NT2/D1 (cell line): ENCODE measurements at regions not wholly inside any gene's neighbourhood (a gene's known extent, or its start where the extent isn't known, plus 50 kb on each side); places are given as distances from the start of the nearest gene placed in this dataset.

Experiments
- DNase-seq: peaks from one replicate; pipeline ENCODE4 v3.0.0-alpha.2; 2011; ENCODE audit warnings: low read depth, low spot score
- H3K27me3 ChIP-seq: 2 replicates; pipeline ENCODE4 v1.6.0; 2011; ENCODE audit warnings: mild to moderate bottlenecking; ENCODE audit not compliant: insufficient read length, insufficient read depth
- H3K36me3 ChIP-seq: 2 replicates; pipeline ENCODE4 v1.6.1; 2011; ENCODE audit warnings: mild to moderate bottlenecking, low read length, mixed read lengths; ENCODE audit not compliant: insufficient read depth, insufficient read length
- H3K4me1 ChIP-seq: 2 replicates; pipeline ENCODE4 v1.5.1; 2011; ENCODE audit not compliant: insufficient read depth, insufficient read length
- H3K4me3 ChIP-seq: 2 replicates; pipeline ENCODE4 v1.5.1; 2011; ENCODE audit warnings: low read depth; ENCODE audit not compliant: insufficient read length
- H3K9ac ChIP-seq: 2 replicates; pipeline ENCODE4 v1.6.0; 2011; ENCODE audit warnings: low read depth; ENCODE audit not compliant: insufficient read length
- H3K9me3 ChIP-seq: 2 replicates; pipeline ENCODE4 v1.5.1; 2011; ENCODE audit warnings: mild to moderate bottlenecking, low read length; ENCODE audit not compliant: insufficient read depth
- SUZ12 ChIP-seq: IDR thresholded peaks from 2 replicates; pipeline ENCODE4 v1.6.1; 2011; ENCODE audit not compliant: insufficient read length, insufficient read depth; ENCODE audit errors: extremely low read depth
- YY1 ChIP-seq: IDR thresholded peaks from 2 replicates; pipeline ENCODE4 v1.6.1; 2011; ENCODE audit not compliant: insufficient read length, insufficient read depth
- ZNF274 ChIP-seq: IDR thresholded peaks from 2 replicates; pipeline ENCODE4 v1.6.1; 2011; ENCODE audit warnings: mild to moderate bottlenecking, low read depth, low read length

DNA sequence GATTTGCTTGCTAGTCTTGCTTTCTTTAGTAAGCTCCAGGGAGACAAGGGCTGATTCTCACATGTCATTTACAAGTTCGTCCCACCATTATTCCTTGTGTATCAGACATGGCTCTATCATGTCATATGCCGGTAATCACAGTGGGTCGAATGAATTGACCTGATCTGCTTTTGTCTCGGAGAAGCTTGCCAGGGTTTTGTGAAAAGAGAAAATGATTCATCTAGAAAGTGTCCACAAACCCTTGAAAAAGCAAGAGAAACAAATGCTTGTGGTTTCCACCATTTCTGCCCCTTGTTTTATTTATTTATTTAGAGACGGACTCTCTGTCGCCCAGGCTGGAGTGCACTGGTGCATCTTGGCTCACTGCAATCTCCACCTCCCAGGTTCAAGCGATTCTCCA is 278.5 kb downstream of the TCF7L2 start:
- H3K4me3 ChIP-seq, result no peak overlapping the region
- TF ChIP-seq SUZ12 (no peak), ZNF274 (no peak), YY1 (no peak)
- H3K36me3 ChIP-seq, result no peaks in the 10 kb centered on the region
- H3K9me3 ChIP-seq, result no peaks in the 10 kb centered on the region
- DNase-seq, result no peak
- H3K27me3 ChIP-seq, result no peaks in the 10 kb centered on the region
- no peak overlapping the region for H3K9ac ChIP-seq
- no peaks in the 10 kb centered on the region for H3K4me1 ChIP-seq

- DNase-seq, result no peak
- TF ChIP-seq ZNF274 (no peak), YY1 (no peak), SUZ12 (no peak)
- H3K27me3 ChIP-seq, result no peaks in the 10 kb centered on the region
- no peak overlapping the region for H3K4me3 ChIP-seq
- no peak overlapping the region for H3K9ac ChIP-seq
- no peaks in the 10 kb centered on the region for H3K4me1 ChIP-seq
- H3K9me3 ChIP-seq, result no peaks in the 10 kb centered on the region
- H3K36me3 ChIP-seq, result no peaks in the 10 kb centered on the region
Observed at GRCh38 chr10:113230011-113230610, 280.1 kb downstream of the TCF7L2 start.

DNA sequence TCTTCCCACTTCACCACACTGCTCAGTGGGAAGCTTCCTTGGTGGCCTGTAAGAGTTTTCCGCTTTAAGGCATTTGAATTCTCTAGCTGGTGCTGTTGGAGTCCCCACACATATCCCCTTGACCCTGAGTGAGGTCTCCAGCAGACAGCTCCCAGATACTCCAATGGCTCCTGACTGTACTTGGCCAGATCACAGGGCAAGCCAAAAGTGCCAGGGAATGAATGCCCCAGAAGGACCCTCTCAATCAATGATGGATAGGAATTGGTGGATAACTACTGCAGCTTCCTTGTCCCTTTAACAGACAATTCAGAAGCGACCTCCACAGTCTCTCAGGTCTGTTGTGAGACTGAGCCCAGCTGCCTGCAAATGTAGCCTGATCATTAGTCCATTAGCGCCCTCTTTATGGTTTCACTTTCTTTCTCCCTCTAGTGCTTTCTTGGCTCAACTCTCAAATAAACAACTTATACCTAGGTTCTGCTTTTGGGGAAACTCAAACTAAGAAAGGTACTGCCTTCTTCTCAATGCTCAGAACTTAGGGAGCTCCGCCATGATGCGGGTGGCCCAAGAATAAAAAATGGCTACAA is 283.0 kb downstream of the TCF7L2 start:
- no peak overlapping the region for H3K4me3 ChIP-seq
- no peaks in the 10 kb centered on the region for H3K4me1 ChIP-seq
- H3K27me3 ChIP-seq, result no peaks in the 10 kb centered on the region
- H3K9me3 ChIP-seq, result no peaks in the 10 kb centered on the region
- no peak for DNase-seq
- H3K9ac ChIP-seq, result no peak overlapping the region
- TF ChIP-seq YY1 (no peak), ZNF274 (no peak), SUZ12 (no peak)
- H3K36me3 ChIP-seq, result no peaks in the 10 kb centered on the region

DNA sequence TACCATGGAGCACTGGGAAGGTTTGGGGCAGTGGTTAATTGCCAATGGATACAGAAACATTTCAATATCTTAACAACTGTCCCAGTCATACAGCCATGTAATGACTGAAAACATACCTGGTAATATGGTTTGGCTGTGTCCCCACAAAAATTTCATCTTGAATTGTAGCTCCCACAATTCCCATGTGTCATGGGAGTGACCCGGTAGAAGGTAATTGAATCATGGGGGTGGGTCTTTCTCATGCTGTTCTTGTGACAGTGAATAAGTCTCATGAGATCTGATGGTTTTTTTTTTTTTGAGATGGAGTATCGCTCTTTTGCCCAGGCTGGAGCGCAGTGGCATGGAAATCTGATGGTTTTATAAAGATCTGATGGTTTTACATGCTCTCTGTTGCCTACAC is 284.4 kb downstream of the TCF7L2 start:
- no peak for TF ChIP-seq SUZ12
- no peak for TF ChIP-seq YY1
- no peak for TF ChIP-seq ZNF274
- no peak for DNase-seq
- H3K9ac ChIP-seq, result no peak overlapping the region
- H3K27me3 ChIP-seq, result no peaks in the 10 kb centered on the region
- no peaks in the 10 kb centered on the region for H3K4me1 ChIP-seq
- H3K9me3 ChIP-seq, result no peaks in the 10 kb centered on the region
- H3K36me3 ChIP-seq, result no peaks in the 10 kb centered on the region
- no peak overlapping the region for H3K4me3 ChIP-seq

GRCh38 chr10:113235508-113235907 is 285.5 kb downstream of the TCF7L2 start:
- Histone ChIP-seq H3K36me3 (no peaks in the 10 kb centered on the region), H3K4me1 (no peaks in the 10 kb centered on the region), H3K27me3 (no peaks in the 10 kb centered on the region), H3K4me3 (no peak overlapping the region), H3K9ac (no peak overlapping the region), H3K9me3 (no peaks in the 10 kb centered on the region)
- TF ChIP-seq ZNF274 (no peak), SUZ12 (no peak), YY1 (no peak)
- DNase-seq, result no peak

GRCh38 chr10:113236998-113237397 is 287.0 kb downstream of the TCF7L2 start:
- DNase-seq, result no peak
- Histone ChIP-seq H3K27me3 (no peaks in the 10 kb centered on the region), H3K9me3 (no peaks in the 10 kb centered on the region), H3K4me1 (no peaks in the 10 kb centered on the region), H3K9ac (no peak overlapping the region), H3K36me3 (no peaks in the 10 kb centered on the region), H3K4me3 (no peak overlapping the region)
- no peak for TF ChIP-seq ZNF274
- TF ChIP-seq SUZ12, result no peak
- no peak for TF ChIP-seq YY1

DNA sequence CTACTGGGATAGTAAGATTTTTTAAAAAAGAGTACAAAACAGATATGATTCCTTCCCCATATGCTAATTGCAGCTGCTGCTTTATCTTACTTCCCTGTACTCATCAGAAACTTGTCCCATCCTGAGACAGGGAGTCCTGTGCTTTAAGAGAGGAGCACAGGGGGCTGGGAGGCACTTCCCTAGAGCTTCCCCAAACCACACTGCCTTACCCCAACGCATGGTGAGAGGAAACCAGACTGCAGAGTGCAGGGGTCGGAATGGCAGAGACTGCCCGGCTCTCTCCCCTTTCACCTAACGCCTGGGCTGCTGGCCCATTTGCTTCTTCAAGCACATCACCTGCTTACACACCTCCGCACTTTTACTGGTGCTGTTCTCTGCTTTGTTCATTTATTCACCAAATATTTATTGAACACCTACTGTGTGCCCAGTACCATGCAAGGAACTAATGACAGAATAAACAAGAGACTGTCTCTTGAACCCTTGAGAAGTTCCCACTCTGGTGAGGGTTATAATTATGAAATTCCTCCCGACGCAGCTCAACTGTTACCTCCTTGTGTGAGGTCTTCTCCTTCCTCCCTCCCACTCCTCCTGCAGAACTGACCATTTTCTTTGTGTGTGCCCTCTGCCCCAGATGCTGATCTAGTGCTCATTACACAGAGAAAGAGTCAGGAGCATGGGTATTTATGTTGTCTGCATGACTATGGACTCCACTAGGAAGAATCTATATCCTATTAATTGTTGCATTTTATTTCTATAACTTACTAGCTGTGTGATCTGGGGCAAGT is 289.7 kb downstream of the TCF7L2 start:
- no peaks in the 10 kb centered on the region for H3K4me1 ChIP-seq
- no peak for DNase-seq

More for the DNA sequence above, 289.7 kb downstream of the TCF7L2 start:
- Histone ChIP-seq H3K27me3 (no peaks in the 10 kb centered on the region), H3K9ac (no peak overlapping the region), H3K9me3 (no peaks in the 10 kb centered on the region), H3K36me3 (no peaks in the 10 kb centered on the region), H3K4me3 (no peak overlapping the region)
- TF ChIP-seq YY1 (no peak), SUZ12 (no peak)
